ENCODE measurements at regions not wholly inside any gene's neighbourhood (a gene's known extent, or its start where the extent isn't known, plus 50 kb on each side); places are given as distances from the start of the nearest gene placed in this dataset.

- H2AFZ ChIP-seq (ENCODE audit: low read depth, low read length, severe bottlenecking) = no peak overlapping the region
Observed at GRCh38 chr9:80242022-80242421, 670.3 kb downstream of the TLE4 start.

GRCh38 chr9:80235752-80236151, 664.0 kb downstream of the TLE4 start:
- no peak overlapping the region for H3K27ac ChIP-seq (ENCODE audit: low read depth, low read length)
- H2AFZ ChIP-seq (ENCODE audit: low read depth, low read length, severe bottlenecking) = no peak overlapping the region
- H3K27me3 ChIP-seq (ENCODE audit: low read length) = no peaks in the 10 kb centered on the region
- H3F3A ChIP-seq (ENCODE audit: insufficient read depth) = no peaks in the 10 kb centered on the region
- H3K79me2 ChIP-seq (ENCODE audit: insufficient read depth, low read length) = no peaks in the 10 kb centered on the region
- no peaks in the 10 kb centered on the region for H3K9me3 ChIP-seq (ENCODE audit: insufficient read depth, low read length)
- H3K4me2 ChIP-seq (ENCODE audit: low read depth, low read length, poor library complexity, severe bottlenecking) = no peak overlapping the region
- H3K4me3 ChIP-seq (ENCODE audit: insufficient read depth, low read length, poor library complexity, severe bottlenecking) = no peak overlapping the region
- no peaks in the 10 kb centered on the region for H3K36me3 ChIP-seq (ENCODE audit: low read length)
- no peaks in the 10 kb centered on the region for H3K9me2 ChIP-seq (replicated peaks; ENCODE audit: insufficient read depth, low read length)
- TF ChIP-seq CTCF (IDR thresholded peaks at IDR 0.05; ENCODE audit: insufficient read depth, low read length, poor library complexity, severe bottlenecking) (no peak), EZH2phosphoT487 (conservative IDR thresholded peaks at IDR 0.05; ENCODE audit: low read length) (no peak)
- H4K20me1 ChIP-seq (ENCODE audit: low read depth, low read length) = no peaks in the 10 kb centered on the region
- H3K9ac ChIP-seq (ENCODE audit: low read length) = no peak overlapping the region

More at GRCh38 chr9:80242022-80242421, 670.3 kb downstream of the TLE4 start:
- Histone ChIP-seq H3K27ac (ENCODE audit: low read depth, low read length) (no peak overlapping the region), H3K79me2 (ENCODE audit: insufficient read depth, low read length) (no peaks in the 10 kb centered on the region), H4K20me1 (ENCODE audit: low read depth, low read length) (no peaks in the 10 kb centered on the region), H3K9me3 (ENCODE audit: insufficient read depth, low read length) (no peaks in the 10 kb centered on the region), H3K36me3 (ENCODE audit: low read length) (no peaks in the 10 kb centered on the region), H3K9ac (ENCODE audit: low read length) (no peak overlapping the region), H3K4me2 (ENCODE audit: low read depth, low read length, poor library complexity, severe bottlenecking) (no peak overlapping the region), H3F3A (ENCODE audit: insufficient read depth) (no peaks in the 10 kb centered on the region), H3K9me2 (replicated peaks; ENCODE audit: insufficient read depth, low read length) (no peaks in the 10 kb centered on the region), H3K4me3 (ENCODE audit: insufficient read depth, low read length, poor library complexity, severe bottlenecking) (no peak overlapping the region), H3K27me3 (ENCODE audit: low read length) (no peaks in the 10 kb centered on the region)
- no peak for TF ChIP-seq CTCF (IDR thresholded peaks at IDR 0.05; ENCODE audit: insufficient read depth, low read length, poor library complexity, severe bottlenecking)
- no peak for TF ChIP-seq EZH2phosphoT487 (conservative IDR thresholded peaks at IDR 0.05; ENCODE audit: low read length)

- H3K9ac ChIP-seq (ENCODE audit: low read length) = no peak overlapping the region
- no peaks in the 10 kb centered on the region for H3K27me3 ChIP-seq (ENCODE audit: low read length)
- no peak overlapping the region for H3K4me3 ChIP-seq (ENCODE audit: insufficient read depth, low read length, poor library complexity, severe bottlenecking)
- H3K27ac ChIP-seq (ENCODE audit: low read depth, low read length) = no peak overlapping the region
- H3K9me3 ChIP-seq (ENCODE audit: insufficient read depth, low read length) = no peaks in the 10 kb centered on the region
- no peak overlapping the region for H2AFZ ChIP-seq (ENCODE audit: low read depth, low read length, severe bottlenecking)
- TF ChIP-seq EZH2phosphoT487 (conservative IDR thresholded peaks at IDR 0.05; ENCODE audit: low read length) (no peak), CTCF (IDR thresholded peaks at IDR 0.05; ENCODE audit: insufficient read depth, low read length, poor library complexity, severe bottlenecking) (no peak)
- H3K36me3 ChIP-seq (ENCODE audit: low read length) = no peaks in the 10 kb centered on the region
- H3F3A ChIP-seq (ENCODE audit: insufficient read depth) = no peaks in the 10 kb centered on the region
- H4K20me1 ChIP-seq (ENCODE audit: low read depth, low read length) = no peaks in the 10 kb centered on the region
- H3K79me2 ChIP-seq (ENCODE audit: insufficient read depth, low read length) = no peaks in the 10 kb centered on the region
- no peaks in the 10 kb centered on the region for H3K9me2 ChIP-seq (replicated peaks; ENCODE audit: insufficient read depth, low read length)
- H3K4me2 ChIP-seq (ENCODE audit: low read depth, low read length, poor library complexity, severe bottlenecking) = no peak overlapping the region
Observed at GRCh38 chr9:80233906-80234305, 662.1 kb downstream of the TLE4 start.
